Hepatocyte (in vitro differentiated cells): ENCODE measurements at regions not wholly inside any gene's neighbourhood (a gene's known extent, or its start where the extent isn't known, plus 50 kb on each side); places are given as distances from the start of the nearest gene placed in this dataset.

Source experiments
- DNase-seq: peaks from one replicate; pipeline ENCODE4 v3.0.0-alpha.2; 2016; ENCODE audit warnings: low spot score
- H2AFZ ChIP-seq: fragments of 200-600 bp; sonication (generic); 2 replicates; pipeline ENCODE4 v1.6.0; 2016; ENCODE audit warnings: antibody characterized with exemption, mild to moderate bottlenecking
- H3K27ac ChIP-seq: fragments of 200-600 bp; sonication (generic); 2 replicates; pipeline ENCODE4 v1.5.1; 2016; ENCODE audit warnings: mild to moderate bottlenecking
- H3K27me3 ChIP-seq: fragments of 200-600 bp; sonication (generic); 2 replicates; pipeline ENCODE4 v1.6.1; 2016
- H3K36me3 ChIP-seq: fragments of 200-600 bp; sonication (generic); replicated peaks from 2 replicates; pipeline ENCODE4 v1.5.1; 2016; ENCODE audit warnings: low read depth; ENCODE audit not compliant: insufficient read depth
- H3K4me1 ChIP-seq: fragments of 200-600 bp; sonication (generic); 2 replicates; pipeline ENCODE4 v1.5.1; 2016; ENCODE audit warnings: mild to moderate bottlenecking, moderate library complexity; ENCODE audit not compliant: insufficient read depth
- H3K4me2 ChIP-seq: fragments of 200-600 bp; sonication (generic); 2 replicates; pipeline ENCODE4 v1.6.0; 2016
- H3K4me3 ChIP-seq: fragments of 200-600 bp; sonication (generic); 2 replicates; pipeline ENCODE4 v1.5.1; 2016; ENCODE audit warnings: mild to moderate bottlenecking
- H3K79me2 ChIP-seq: fragments of 200-600 bp; sonication (generic); 2 replicates; pipeline ENCODE4 v1.6.0; 2017; ENCODE audit warnings: mild to moderate bottlenecking
- H3K9me2 ChIP-seq: fragments of 200-600 bp; sonication (generic); replicated peaks from 2 replicates; pipeline ENCODE4 v1.6.0; 2017; ENCODE audit warnings: mild to moderate bottlenecking; ENCODE audit not compliant: insufficient read depth
- H3K9me3 ChIP-seq: fragments of 200-600 bp; sonication (generic); 2 replicates; pipeline ENCODE4 v1.5.1; 2016; ENCODE audit warnings: low read depth, mild to moderate bottlenecking
- H4K20me1 ChIP-seq: fragments of 200-600 bp; sonication (generic); 2 replicates; pipeline ENCODE4 v1.6.0; 2016; ENCODE audit warnings: mild to moderate bottlenecking; ENCODE audit not compliant: insufficient read depth, poor library complexity, severe bottlenecking
- CTCF ChIP-seq: fragments of 200-600 bp; sonication (generic); IDR thresholded peaks from 2 replicates; pipeline ENCODE4 v1.5.1; 2016; ENCODE audit warnings: antibody characterized with exemption, mild to moderate bottlenecking; ENCODE audit not compliant: poor library complexity
- EZH2 ChIP-seq: fragments of 200-600 bp; sonication (generic); IDR thresholded peaks from 2 replicates; pipeline ENCODE4 v1.6.1; 2016; ENCODE audit warnings: antibody characterized with exemption, mild to moderate bottlenecking, borderline replicate concordance
- EZH2phosphoT487 ChIP-seq: fragments of 200-600 bp; sonication (generic); IDR thresholded peaks from one replicate; pipeline ENCODE4 v1.6.1; 2018; ENCODE audit warnings: antibody characterized with exemption, mild to moderate bottlenecking, low read depth, moderate library complexity; ENCODE audit not compliant: unreplicated experiment, severe bottlenecking
- WGBS: methylation state at CpG from one replicate; pipeline ENCODE4 v1.1.6; 2016; ENCODE audit warnings: low lambda C conversion rate; ENCODE audit errors: missing lambda C conversion rate; 5-methylcytosine and 5-hydroxymethylcytosine counted together

- Histone ChIP-seq H3K9me2 (no peaks in the 10 kb centered on the region), H3K4me2 (no peak overlapping the region), H3K4me3 (no peak overlapping the region), H3K79me2 (no peaks in the 10 kb centered on the region), H4K20me1 (no peaks in the 10 kb centered on the region), H3K4me1 (no peaks in the 10 kb centered on the region), H3K27me3 (no peaks in the 10 kb centered on the region), H3K9me3 (no peaks in the 10 kb centered on the region), H2AFZ (no peak overlapping the region), H3K27ac (no peak overlapping the region), H3K36me3 (no peaks in the 10 kb centered on the region)
- TF ChIP-seq CTCF (no peak), EZH2 (no peak), EZH2phosphoT487 (no peak)
- no peak for DNase-seq
- WGBS, result 90% methylated on average over 12 of the region's 12 CpGs
Measured at GRCh38 chr7:69149804-69150782, 448.2 kb upstream of the AUTS2 start.

GRCh38 chr7:69162326-69162725 lies 435.9 kb upstream of the AUTS2 start:
- no peak for DNase-seq
- Histone ChIP-seq H3K9me2 (no peaks in the 10 kb centered on the region), H3K4me2 (no peak overlapping the region), H3K9me3 (no peaks in the 10 kb centered on the region), H2AFZ (no peak overlapping the region), H3K27ac (no peak overlapping the region), H3K4me1 (no peaks in the 10 kb centered on the region), H3K79me2 (no peaks in the 10 kb centered on the region), H3K4me3 (no peak overlapping the region), H4K20me1 (no peaks in the 10 kb centered on the region), H3K36me3 (no peaks in the 10 kb centered on the region), H3K27me3 (no peaks in the 10 kb centered on the region)
- WGBS, result 79% methylated on average over 1 of the region's 1 CpG
- TF ChIP-seq EZH2 (no peak), CTCF (no peak), EZH2phosphoT487 (no peak)

- H3K4me3 ChIP-seq, result no peak overlapping the region
- no peaks in the 10 kb centered on the region for H3K79me2 ChIP-seq
- H3K4me1 ChIP-seq, result no peaks in the 10 kb centered on the region
- H3K9me3 ChIP-seq, result no peaks in the 10 kb centered on the region
- no peak overlapping the region for H3K27ac ChIP-seq
- H2AFZ ChIP-seq, result no peak overlapping the region
- TF ChIP-seq EZH2 (no peak), CTCF (no peak), EZH2phosphoT487 (no peak)
- no peaks in the 10 kb centered on the region for H4K20me1 ChIP-seq
- WGBS, result 65% methylated on average over 8 of the region's 8 CpGs
- no peaks in the 10 kb centered on the region for H3K27me3 ChIP-seq
- DNase-seq, result no peak
- no peak overlapping the region for H3K4me2 ChIP-seq
- no peaks in the 10 kb centered on the region for H3K9me2 ChIP-seq
- H3K36me3 ChIP-seq, result no peaks in the 10 kb centered on the region
Measured at GRCh38 chr7:69162931-69163670, 435.2 kb upstream of the AUTS2 start.
